Peyer's patch (tissue), 4 donors: ENCODE measurements at regions not wholly inside any gene's neighbourhood (a gene's known extent, or its start where the extent isn't known, plus 50 kb on each side); places are given as distances from the start of the nearest gene placed in this dataset.
"Not testable (repeated sequence)": the region's sequence is repeated elsewhere in the genome, so short reads cannot be mapped to it uniquely, and the experiment has no call there.

ENCODE experiments used
- CTCF ChIP-seq, 6 experiments: fragments of 450-650 bp in 4 of 6; fragments of 200-600 bp in 2 of 6; sonication (generic) in 1 of 6; IDR thresholded peaks; one replicate each; pipeline ENCODE4 v1.5.1; 2017 to 2019; ENCODE audit warnings: antibody characterized with exemption in 6 of 6, mild to moderate bottlenecking in 3 of 6, moderate library complexity in 1 of 6
- POLR2A ChIP-seq, 2 donors: fragments of 450-650 bp; IDR thresholded peaks; one replicate each; pipeline ENCODE4 v1.5.1; 2017; ENCODE audit warnings: antibody characterized with exemption in 2 of 2, mild to moderate bottlenecking in 2 of 2, moderate library complexity in 2 of 2

GRCh38 chr3:8178516-8178915, 323.1 kb upstream of the LMCD1 start:
- TF ChIP-seq CTCF, POLR2A (IDR thresholded peaks at IDR 0.05): not testable (repeated sequence)
